Upper lobe of left lung (tissue), 6 donors: ENCODE measurements at regions not wholly inside any gene's neighbourhood (a gene's known extent, or its start where the extent isn't known, plus 50 kb on each side); places are given as distances from the start of the nearest gene placed in this dataset.

Source experiments
- ATAC-seq, 2 donors: fragments of 200-7000 bp; cut with Tn5 transposase; one replicate each; pipeline ENCODE4 v1.9.1; 2022; ENCODE audit warnings: mild to moderate bottlenecking in 2 of 2, moderate library complexity in 2 of 2; ENCODE audit not compliant: low FRiP score in 2 of 2
- DNase-seq, 2 donors: peaks; one replicate each; pipeline ENCODE4 v3.0.0-alpha.2; 2019 to 2020
- H3K27ac ChIP-seq, 4 donors: fragments of 200-600 bp; sonication (generic); one replicate each; pipeline ENCODE4 v1.5.1; 2016 to 2019
- H3K27me3 ChIP-seq, 4 donors: fragments of 200-600 bp; sonication (generic); one replicate each; pipeline ENCODE4 v1.5.1; 2017 to 2019
- H3K36me3 ChIP-seq, 4 donors: fragments of 200-600 bp; sonication (generic); one replicate each; pipeline ENCODE4 v1.5.1; 2016 to 2019
- H3K4me1 ChIP-seq, 4 donors: fragments of 200-600 bp; sonication (generic); one replicate each; pipeline ENCODE4 v1.5.1; 2018 to 2019
- H3K4me3 ChIP-seq, 4 donors: fragments of 200-600 bp; sonication (generic); one replicate each; pipeline ENCODE4 v1.5.1; 2017 to 2019; ENCODE audit warnings: mild to moderate bottlenecking in 2 of 4, moderate library complexity in 1 of 4
- H3K9me3 ChIP-seq, 4 donors: fragments of 200-600 bp; sonication (generic); one replicate each; pipeline ENCODE4 v1.5.1; 2018 to 2019
- CTCF ChIP-seq, 6 experiments: fragments of 450-650 bp in 4 of 6; fragments of 200-600 bp in 2 of 6; sonication (generic) in 2 of 6; IDR thresholded peaks; one replicate each; pipeline ENCODE4 v1.5.1; 2016 to 2019; ENCODE audit warnings: antibody characterized with exemption in 6 of 6
- EP300 ChIP-seq, 4 donors: sonication (generic); formaldehyde crosslinking; IDR thresholded peaks; one replicate each; pipeline ENCODE4 v1.5.1; 2017; ENCODE audit warnings: antibody characterized with exemption in 4 of 4, control low read depth in 2 of 4
- POLR2A ChIP-seq, 4 donors: fragments of 450-650 bp; IDR thresholded peaks; one replicate each; pipeline ENCODE4 v1.5.1; 2016 to 2017; ENCODE audit warnings: antibody characterized with exemption in 4 of 4, mild to moderate bottlenecking in 2 of 4
- POLR2AphosphoS5 ChIP-seq, 2 donors: sonication (generic); formaldehyde crosslinking; IDR thresholded peaks; one replicate each; pipeline ENCODE4 v1.5.1; 2017; ENCODE audit warnings: antibody characterized with exemption in 2 of 2
- WGBS, 2 donors: methylation state at CpG; one replicate each; pipeline ENCODE4 v1.1.5; 2017 to 2018; 5-methylcytosine and 5-hydroxymethylcytosine counted together
- donor health status: DM: no; HTN: no; CAD: no; lungs with moderate emphysema.
- donor health status: DM: no; HTN: yes; CAD: no; lungs with severe emphysema.

DNA sequence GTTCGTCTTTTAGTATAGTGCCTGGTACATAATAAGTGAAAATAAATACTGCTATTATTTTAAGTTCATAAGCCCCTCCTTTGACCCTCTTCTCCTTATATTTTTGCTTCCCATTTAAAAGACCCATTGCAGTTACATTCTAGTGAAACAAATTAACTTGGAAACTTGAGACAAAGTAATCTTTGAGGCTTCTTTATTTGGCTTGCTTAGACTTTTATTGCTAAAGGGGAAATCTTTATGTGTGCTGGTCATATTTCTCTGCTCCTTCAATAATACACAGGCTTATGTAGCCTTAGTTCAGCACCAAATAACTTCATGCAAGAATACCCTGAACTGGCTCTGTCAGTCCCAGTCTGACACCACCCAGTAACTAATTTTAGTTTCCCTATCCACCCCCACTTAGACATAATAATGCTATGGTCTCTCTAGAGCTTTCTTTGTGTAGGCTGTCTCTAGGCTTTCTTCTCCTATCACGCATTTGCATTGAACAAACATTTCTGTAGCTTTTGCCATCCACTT is 257.8 kb downstream of the OMA1 start:
- no peak for DNase-seq
- ATAC-seq = no peak
- no peaks in the 10 kb centered on the region for H3K9me3 ChIP-seq
- TF ChIP-seq CTCF (IDR thresholded peaks at IDR 0.05) (no peak), POLR2A (IDR thresholded peaks at IDR 0.05) (no peak), POLR2AphosphoS5 (IDR thresholded peaks at IDR 0.05) (no peak), EP300 (IDR thresholded peaks at IDR 0.05) (no peak)
- H3K36me3 ChIP-seq = no peaks in the 10 kb centered on the region
- WGBS, 2 donors = 82 to 86% methylated on average over 2 of the region's 2 CpGs
- no peak overlapping the region for H3K4me3 ChIP-seq
- no peaks in the 10 kb centered on the region for H3K4me1 ChIP-seq
- H3K27ac ChIP-seq = no peak overlapping the region
- H3K27me3 ChIP-seq = no peaks in the 10 kb centered on the region

GRCh38 chr1:58287894-58288623 is 258.5 kb downstream of the OMA1 start:
- Histone ChIP-seq H3K4me1 (no peaks in the 10 kb centered on the region), H3K4me3 (no peak overlapping the region), H3K9me3 (no peaks in the 10 kb centered on the region), H3K36me3 (no peaks in the 10 kb centered on the region), H3K27ac (no peak overlapping the region), H3K27me3 (no peaks in the 10 kb centered on the region)
- DNase-seq (no peak), ATAC-seq (no peak)
- WGBS, 2 donors = 76 to 78% methylated on average over 2 of the region's 2 CpGs
- TF ChIP-seq POLR2A (IDR thresholded peaks at IDR 0.05) (no peak), POLR2AphosphoS5 (IDR thresholded peaks at IDR 0.05) (no peak), CTCF (IDR thresholded peaks at IDR 0.05) (no peak), EP300 (IDR thresholded peaks at IDR 0.05) (no peak)

GRCh38 chr1:58284225-58284510 is 262.4 kb downstream of the OMA1 start:
- TF ChIP-seq POLR2AphosphoS5 (IDR thresholded peaks at IDR 0.05) = no peak
- no peak for TF ChIP-seq POLR2A (IDR thresholded peaks at IDR 0.05)
- no peak for TF ChIP-seq EP300 (IDR thresholded peaks at IDR 0.05)
- no peak for TF ChIP-seq CTCF (IDR thresholded peaks at IDR 0.05)
- Histone ChIP-seq H3K4me1 (no peaks in the 10 kb centered on the region), H3K9me3 (no peaks in the 10 kb centered on the region), H3K36me3 (no peaks in the 10 kb centered on the region), H3K27me3 (no peaks in the 10 kb centered on the region), H3K4me3 (no peak overlapping the region), H3K27ac (no peak overlapping the region)
- ATAC-seq = no peak
- DNase-seq = no peak

DNA sequence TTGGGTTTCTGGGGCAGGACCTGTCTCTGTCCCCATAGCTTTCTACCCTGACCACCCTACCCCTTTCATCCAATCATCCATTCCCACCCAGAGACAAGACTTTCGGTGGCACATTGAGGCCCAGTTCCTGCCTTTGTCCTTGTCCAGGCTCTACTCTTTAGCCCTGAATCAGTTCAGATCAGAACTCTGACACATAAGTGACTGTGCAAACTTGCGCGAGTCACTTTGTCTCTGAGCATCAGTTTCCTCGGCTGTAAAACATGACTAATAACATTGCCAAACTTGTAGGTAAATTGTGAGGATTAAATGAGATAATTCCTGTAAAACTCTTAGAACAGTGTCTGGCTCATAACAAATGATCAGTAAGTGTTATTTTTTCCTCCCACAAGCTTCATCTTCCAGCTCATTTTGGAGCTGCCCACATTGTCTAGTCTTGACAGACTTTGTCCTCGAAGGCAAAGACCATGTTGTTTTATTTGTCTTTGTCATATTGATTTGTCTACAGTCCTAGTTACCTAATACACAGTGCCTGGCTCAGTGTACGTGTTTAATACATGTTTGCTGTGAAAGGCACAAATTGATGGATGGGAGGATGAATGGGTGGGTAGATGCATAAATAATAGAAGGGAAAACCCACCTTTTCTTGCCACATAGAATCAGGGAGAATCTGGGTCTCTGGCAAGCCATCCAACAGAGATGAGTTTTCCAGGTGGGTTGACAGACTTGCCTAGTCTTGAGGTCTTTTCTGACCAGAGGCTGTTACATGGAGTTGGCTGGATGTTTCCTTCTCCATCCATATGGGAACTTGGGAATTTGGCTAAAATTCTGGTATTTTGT is 262.9 kb downstream of the OMA1 start:
- Histone ChIP-seq H3K36me3 (no peaks in the 10 kb centered on the region), H3K4me3 (no peak overlapping the region), H3K27ac (no peak overlapping the region), H3K9me3 (no peaks in the 10 kb centered on the region), H3K27me3 (no peaks in the 10 kb centered on the region), H3K4me1 (no peaks in the 10 kb centered on the region)
- no peak for ATAC-seq
- TF ChIP-seq POLR2AphosphoS5 (IDR thresholded peaks at IDR 0.05) = no peak
- no peak for TF ChIP-seq CTCF (IDR thresholded peaks at IDR 0.05)
- no peak for TF ChIP-seq POLR2A (IDR thresholded peaks at IDR 0.05)
- TF ChIP-seq EP300 (IDR thresholded peaks at IDR 0.05) = no peak
- DNase-seq = no peak
- 74 to 93% methylated on average over 6 of the region's 6 CpGs for WGBS, 2 donors
